ENCODE measurements at regions not wholly inside any gene's neighbourhood (a gene's known extent, or its start where the extent isn't known, plus 50 kb on each side); places are given as distances from the start of the nearest gene placed in this dataset.

GRCh38 chr5:17018871-17019270, 82.8 kb upstream of the MYO10 start:
- Mint-ChIP-seq H3K4me1 (no peaks in the 10 kb centered on the region), H3K27ac (no peak overlapping the region), H3K4me3 (no peak overlapping the region), H3K9me3 (no peaks in the 10 kb centered on the region), H3K36me3 (ENCODE audit: low read depth) (no peaks in the 10 kb centered on the region), H3K27me3 (ENCODE audit: insufficient read depth, low read depth, poor library complexity) (no peaks in the 10 kb centered on the region)
- Histone ChIP-seq H4K20me1 (replicated peaks; ENCODE audit: insufficient read depth) (no peaks in the 10 kb centered on the region), H3F3A (replicated peaks; ENCODE audit: low read depth) (no peaks in the 10 kb centered on the region), H3K27ac (ENCODE audit: low read depth) (no peak overlapping the region), H3K36me3 (ENCODE audit: insufficient read depth) (no peaks in the 10 kb centered on the region), H3K79me2 (replicated peaks; ENCODE audit: insufficient read depth) (no peaks in the 10 kb centered on the region), H3K4me3 (no peak overlapping the region), H3K4me2 (no peak overlapping the region), H2AFZ (no peak overlapping the region), H3K27me3 (ENCODE audit: insufficient read depth) (no peaks in the 10 kb centered on the region), H3K9me2 (ENCODE audit: insufficient read depth) (no peaks in the 10 kb centered on the region), H3K4me1 (ENCODE audit: insufficient read depth) (no peaks in the 10 kb centered on the region)
- ATAC-seq (no peak), DNase-seq (ENCODE audit: low spot score) (no peak)
- TF ChIP-seq STAT1 (IDR thresholded peaks at IDR 0.05; ENCODE audit: unreplicated experiment) (no peak), NANOG (IDR thresholded peaks at IDR 0.05; ENCODE audit: borderline replicate concordance) (no peak), POLR2AphosphoS5 (IDR thresholded peaks at IDR 0.05; ENCODE audit: low read depth) (no peak), CTCF (conservative IDR thresholded peaks at IDR 0.05; ENCODE audit: low read depth in 2 of 2) (no peak), ZNF114 (CRISPR knock-in tag; IDR thresholded peaks at IDR 0.05) (no peak), ETS1 (IDR thresholded peaks at IDR 0.05) (no peak), JUNB (IDR thresholded peaks at IDR 0.05; ENCODE audit: unreplicated experiment) (no peak), ZNF462 (CRISPR knock-in tag; IDR thresholded peaks at IDR 0.05) (no peak), REST (IDR thresholded peaks at IDR 0.05; ENCODE audit: unreplicated experiment) (no peak), EZH2phosphoT487 (IDR thresholded peaks at IDR 0.05; ENCODE audit: unreplicated experiment) (no peak)
